ENCODE measurements at regions not wholly inside any gene's neighbourhood (a gene's known extent, or its start where the extent isn't known, plus 50 kb on each side); places are given as distances from the start of the nearest gene placed in this dataset.
A peak's percentile ranks its signal among the peaks of the same experiment; 100 is the strongest.
"Not testable (repeated sequence)": the region's sequence is repeated elsewhere in the genome, so short reads cannot be mapped to it uniquely, and the experiment has no call there.

- WGBS, 5 donors = 88 to 96% (median 93%) methylated on average over 15 of the region's 15 CpGs
- Histone ChIP-seq H3K4me3 (no peak overlapping the region), H3K27ac (no peak overlapping the region), H3K9me3 (peaks cover 0 to 26% (median 0%) of the 10 kb centered on the region in 8 donors), H3K4me1 (no peaks in the 10 kb centered on the region), H3K27me3 (replicated peaks in 1 of 7) (peaks cover 0 to 12% (median 0%) of the 10 kb centered on the region in 7 donors), H3K36me3 (no peaks in the 10 kb centered on the region)
- no peak for DNase-seq
- TF ChIP-seq CTCF (IDR thresholded peaks at IDR 0.05 in 8 of 11, conservative IDR thresholded peaks at IDR 0.05 in 3 of 11) (no peak), POLR2AphosphoS5 (IDR thresholded peaks at IDR 0.05) (no peak), POLR2A (IDR thresholded peaks at IDR 0.05) (no peak)
- intact Hi-C loops (cut with DNase I; ENCODE audit: low total_unique reads) = no loop called here
These were observed 476.5 kb upstream of the SALL3 start for GRCh38 chr18:78503129-78503528.

- no peak for DNase-seq
- TF ChIP-seq POLR2A (IDR thresholded peaks at IDR 0.05) = no peak
- H3K36me3 ChIP-seq = no peaks in the 10 kb centered on the region
- intact Hi-C loops (cut with DNase I; ENCODE audit: low total_unique reads) = no loop called here
- no peak overlapping the region for H3K27ac ChIP-seq
- H3K9me3 ChIP-seq = peaks cover 0 to 21% (median 0%) of the 10 kb centered on the region in 8 donors
- H3K4me1 ChIP-seq = no peaks in the 10 kb centered on the region
- H3K27me3 ChIP-seq (replicated peaks in 1 of 7) = peaks cover 0 to 12% (median 0%) of the 10 kb centered on the region in 7 donors
- WGBS, 5 donors = 57 to 73% (median 69%) methylated on average over 29 to 30 of the region's 30 CpGs
- no peak overlapping the region for H3K4me3 ChIP-seq
These were observed 473.7 kb upstream of the SALL3 start for GRCh38 chr18:78505851-78506461.

- 86 to 95% (median 91%) methylated on average over 12 of the region's 12 CpGs for WGBS, 5 donors
- intact Hi-C loops (cut with DNase I; ENCODE audit: low total_unique reads) = no loop called here
- Histone ChIP-seq H3K4me1 (no peaks in the 10 kb centered on the region), H3K27ac (no peak overlapping the region), H3K36me3 (no peaks in the 10 kb centered on the region), H3K9me3 (peaks cover 0 to 11% (median 0%) of the 10 kb centered on the region in 8 donors), H3K4me3 (no peak overlapping the region), H3K27me3 (replicated peaks in 1 of 7) (peaks cover 0 to 12% (median 0%) of the 10 kb centered on the region in 7 donors)
- DNase-seq = no peak
- TF ChIP-seq CTCF (IDR thresholded peaks at IDR 0.05 in 8 of 11, conservative IDR thresholded peaks at IDR 0.05 in 3 of 11) (no peak), POLR2A (IDR thresholded peaks at IDR 0.05) (no peak), POLR2AphosphoS5 (IDR thresholded peaks at IDR 0.05) (no peak)
These were observed 472.4 kb upstream of the SALL3 start for GRCh38 chr18:78507217-78507616.

GRCh38 chr18:78508228-78508824, 471.3 kb upstream of the SALL3 start:
- H3K9me3 ChIP-seq; H3K36me3 ChIP-seq; H3K4me3 ChIP-seq; H3K4me1 ChIP-seq; intact Hi-C loops (cut with DNase I; ENCODE audit: low total_unique reads); H3K27ac ChIP-seq: not testable (repeated sequence)
- H3K27me3 ChIP-seq (replicated peaks in 1 of 7) = peaks cover 0 to 12% (median 0%) of the 10 kb centered on the region in 7 donors
- peak; percentile 30 for DNase-seq
- WGBS, 5 donors = 86 to 91% (median 88%) methylated on average over 18 to 19 of the region's 19 CpGs

- WGBS, 5 donors = 27 to 58% (median 44%) methylated on average over 7 of the region's 7 CpGs
- H3K4me1 ChIP-seq = no peaks in the 10 kb centered on the region
- no peak overlapping the region for H3K27ac ChIP-seq
- intact Hi-C loops (cut with DNase I; ENCODE audit: low total_unique reads) = no loop called here
- no peaks in the 10 kb centered on the region for H3K9me3 ChIP-seq
- DNase-seq = no peak
- peaks cover 0 to 11% (median 0%) of the 10 kb centered on the region in 7 donors for H3K27me3 ChIP-seq (replicated peaks in 1 of 7)
- H3K4me3 ChIP-seq = no peak overlapping the region
- no peak for TF ChIP-seq CTCF (IDR thresholded peaks at IDR 0.05 in 8 of 11, conservative IDR thresholded peaks at IDR 0.05 in 3 of 11)
- TF ChIP-seq POLR2A (IDR thresholded peaks at IDR 0.05) = no peak
- TF ChIP-seq POLR2AphosphoS5 (IDR thresholded peaks at IDR 0.05) = no peak
- H3K36me3 ChIP-seq = no peaks in the 10 kb centered on the region
These were observed 469.5 kb upstream of the SALL3 start for GRCh38 chr18:78510091-78510490.

Measured in spleen (tissue), 11 donors.